ENCODE measurements at regions not wholly inside any gene's neighbourhood (a gene's known extent, or its start where the extent isn't known, plus 50 kb on each side); places are given as distances from the start of the nearest gene placed in this dataset.
"Not testable (repeated sequence)": the region's sequence is repeated elsewhere in the genome, so short reads cannot be mapped to it uniquely, and the experiment has no call there.

GRCh38 chr15:66635006-66635405 is 67.0 kb upstream of the SMAD6 start:
- DNase-seq (ENCODE audit: low read depth in 1 of 2, low spot score in 1 of 2) = no peak

- DNase-seq (ENCODE audit: low read depth in 1 of 2, low spot score in 1 of 2) = no peak
Observed at GRCh38 chr15:66635817-66636216, 66.2 kb upstream of the SMAD6 start.

GRCh38 chr15:66637044-66637443 is 65.0 kb upstream of the SMAD6 start:
- DNase-seq (ENCODE audit: low read depth in 1 of 2, low spot score in 1 of 2) = not testable (repeated sequence)

- DNase-seq (ENCODE audit: low read depth in 1 of 2, low spot score in 1 of 2) = no peak
Observed at GRCh38 chr15:66638377-66638776, 63.7 kb upstream of the SMAD6 start.

GRCh38 chr15:66641485-66642315 is 60.3 kb upstream of the SMAD6 start:
- DNase-seq (ENCODE audit: low read depth in 1 of 2, low spot score in 1 of 2) = no peak

GRCh38 chr15:66642514-66642913 is 59.5 kb upstream of the SMAD6 start:
- DNase-seq (ENCODE audit: low read depth in 1 of 2, low spot score in 1 of 2) = no peak

- no peak for DNase-seq (ENCODE audit: low read depth in 1 of 2, low spot score in 1 of 2)
Observed at GRCh38 chr15:66643033-66643432, 59.0 kb upstream of the SMAD6 start.

GRCh38 chr15:66644000-66644787 is 57.8 kb upstream of the SMAD6 start:
- no peak for DNase-seq (ENCODE audit: low read depth in 1 of 2, low spot score in 1 of 2)

GRCh38 chr15:66644869-66645268 is 57.2 kb upstream of the SMAD6 start:
- no peak for DNase-seq (ENCODE audit: low read depth in 1 of 2, low spot score in 1 of 2)

GRCh38 chr15:66646308-66646707 is 55.7 kb upstream of the SMAD6 start:
- no peak for DNase-seq (ENCODE audit: low read depth in 1 of 2, low spot score in 1 of 2)

GRCh38 chr15:66646799-66647198 is 55.2 kb upstream of the SMAD6 start:
- no peak for DNase-seq (ENCODE audit: low read depth in 1 of 2, low spot score in 1 of 2)

GRCh38 chr15:66647358-66647757 is 54.7 kb upstream of the SMAD6 start:
- DNase-seq (ENCODE audit: low read depth in 1 of 2, low spot score in 1 of 2) = no peak

GRCh38 chr15:66648588-66648987 is 53.4 kb upstream of the SMAD6 start:
- no peak for DNase-seq (ENCODE audit: low read depth in 1 of 2, low spot score in 1 of 2)

- DNase-seq (ENCODE audit: low read depth in 1 of 2, low spot score in 1 of 2) = no peak
Observed at GRCh38 chr15:66649235-66649984, 52.6 kb upstream of the SMAD6 start.

- DNase-seq (ENCODE audit: low read depth in 1 of 2, low spot score in 1 of 2) = no peak
Observed at GRCh38 chr15:66650433-66650832, 51.6 kb upstream of the SMAD6 start.

- DNase-seq (ENCODE audit: low read depth in 1 of 2, low spot score in 1 of 2) = no peak
Observed at GRCh38 chr15:66651198-66651597, 50.8 kb upstream of the SMAD6 start.

- DNase-seq (ENCODE audit: low read depth in 1 of 2, low spot score in 1 of 2) = no peak
Observed at GRCh38 chr15:66651913-66652642, 50.0 kb upstream of the SMAD6 start.
